Hematopoietic multipotent progenitor cell treated with erythropoietin and hydrocortisone succinate and interleukin-3 and kit ligand, for 8 days (in vitro differentiated cells): ENCODE measurements at regions not wholly inside any gene's neighbourhood (a gene's known extent, or its start where the extent isn't known, plus 50 kb on each side); places are given as distances from the start of the nearest gene placed in this dataset.

ENCODE experiments used
- DNase-seq: peaks from one replicate; pipeline ENCODE4 v3.0.0-alpha.2; 2015

- DNase-seq: no peak
Observed at GRCh38 chr11:92386577-92386976, 162.0 kb downstream of the FAT3 start.

- no peak for DNase-seq
Observed at GRCh38 chr11:92387859-92388258, 163.2 kb downstream of the FAT3 start.

- DNase-seq: no peak
Observed at GRCh38 chr11:92388380-92388779, 163.8 kb downstream of the FAT3 start.

- DNase-seq: no peak
Observed at GRCh38 chr11:92390783-92391182, 166.2 kb downstream of the FAT3 start.

GRCh38 chr11:92391364-92391763 is 166.7 kb downstream of the FAT3 start:
- no peak for DNase-seq

- no peak for DNase-seq
Observed at GRCh38 chr11:92391808-92392207, 167.2 kb downstream of the FAT3 start.

GRCh38 chr11:92393218-92393617 is 168.6 kb downstream of the FAT3 start:
- DNase-seq: no peak

GRCh38 chr11:92396133-92396532 is 171.5 kb downstream of the FAT3 start:
- no peak for DNase-seq

GRCh38 chr11:92397221-92397755 is 172.7 kb downstream of the FAT3 start:
- DNase-seq: no peak

GRCh38 chr11:92399705-92400104 is 175.1 kb downstream of the FAT3 start:
- no peak for DNase-seq

GRCh38 chr11:92401520-92401919 is 176.9 kb downstream of the FAT3 start:
- no peak for DNase-seq

GRCh38 chr11:92406472-92406871 is 181.9 kb downstream of the FAT3 start:
- DNase-seq: no peak

GRCh38 chr11:92409355-92409754 is 184.7 kb downstream of the FAT3 start:
- DNase-seq: no peak

- no peak for DNase-seq
Observed at GRCh38 chr11:92409956-92410355, 185.3 kb downstream of the FAT3 start.

- DNase-seq: no peak
Observed at GRCh38 chr11:92410526-92410925, 185.9 kb downstream of the FAT3 start.

GRCh38 chr11:92411431-92411830 is 186.8 kb downstream of the FAT3 start:
- no peak for DNase-seq

GRCh38 chr11:92413757-92414513 is 189.3 kb downstream of the FAT3 start:
- DNase-seq: no peak

GRCh38 chr11:92416971-92417725 is 192.5 kb downstream of the FAT3 start:
- DNase-seq: no peak

- DNase-seq: no peak
Observed at GRCh38 chr11:92423115-92424034, 198.8 kb downstream of the FAT3 start.

GRCh38 chr11:92424281-92424680 is 199.7 kb downstream of the FAT3 start:
- DNase-seq: no peak

GRCh38 chr11:92425127-92425526 is 200.5 kb downstream of the FAT3 start:
- no peak for DNase-seq

- DNase-seq: no peak
Observed at GRCh38 chr11:92432515-92432914, 207.9 kb downstream of the FAT3 start.
